ENCODE measurements at regions not wholly inside any gene's neighbourhood (a gene's known extent, or its start where the extent isn't known, plus 50 kb on each side); places are given as distances from the start of the nearest gene placed in this dataset.

DNA sequence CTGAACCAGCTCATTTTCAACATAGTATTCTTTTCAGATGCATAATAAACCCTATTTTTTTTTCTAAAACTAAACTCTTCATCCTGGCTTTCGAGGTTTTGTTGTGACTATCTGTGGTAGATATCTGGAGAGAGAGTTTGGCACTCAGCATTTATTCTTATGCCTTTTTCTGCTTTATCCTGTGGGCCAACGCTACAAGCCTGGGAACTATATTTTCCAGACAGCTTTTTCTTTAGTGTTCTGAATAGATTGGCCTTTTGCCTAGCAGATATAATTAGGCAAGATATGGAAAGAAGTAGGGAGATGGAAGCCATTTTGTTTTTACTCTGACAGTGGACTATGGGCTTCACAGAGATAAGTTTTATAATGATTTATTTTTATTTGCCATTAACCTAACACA, 486.7 kb downstream of the TMEM232 start:
- BruUV-seq (replicated peaks) = no TSS peak
- Histone ChIP-seq H3K9me3 (ENCODE audit: control insufficient read depth, insufficient read depth, low read depth, low read length) (no peaks in the 10 kb centered on the region), H3K27ac (ENCODE audit: low read length) (no peak overlapping the region), H3K36me3 (ENCODE audit: control insufficient read depth, insufficient read depth, low read length) (no peaks in the 10 kb centered on the region), H3K27me3 (ENCODE audit: control insufficient read depth, insufficient read depth, low read length) (no peaks in the 10 kb centered on the region), H3K4me1 (ENCODE audit: control insufficient read depth, insufficient read depth, low read length) (no peaks in the 10 kb centered on the region), H3K4me3 (ENCODE audit: low read depth in 2 of 2, low read length in 2 of 2) (no peak overlapping the region)
- ChIA-PET CTCF (no interaction called here), POLR2A (no interaction called here)
- DNase-seq (ENCODE audit: low read depth, low spot score) (no peak), ATAC-seq (no peak)
- in situ Hi-C loops (cut with HindIII; ENCODE audit: low pct_unique_long_range_greater_than_20kb, low sequenced_read_pairs) = no loop called here
- intact Hi-C loops (cut with micrococcal nuclease; ENCODE audit: unreplicated experiment) = no loop called here
- TF ChIP-seq SIN3A (IDR thresholded peaks at IDR 0.05; ENCODE audit: borderline replicate concordance, insufficient read depth, low read depth, low read length) (no peak), POLR2AphosphoS5 (IDR thresholded peaks at IDR 0.05; ENCODE audit: low read depth, low read length) (no peak), TCF7L2 (IDR thresholded peaks at IDR 0.05; ENCODE audit: low read depth, low read length) (no peak), CTCF (IDR thresholded peaks at IDR 0.05) (no peak)
- TF ChIP-seq, protein P1, sequence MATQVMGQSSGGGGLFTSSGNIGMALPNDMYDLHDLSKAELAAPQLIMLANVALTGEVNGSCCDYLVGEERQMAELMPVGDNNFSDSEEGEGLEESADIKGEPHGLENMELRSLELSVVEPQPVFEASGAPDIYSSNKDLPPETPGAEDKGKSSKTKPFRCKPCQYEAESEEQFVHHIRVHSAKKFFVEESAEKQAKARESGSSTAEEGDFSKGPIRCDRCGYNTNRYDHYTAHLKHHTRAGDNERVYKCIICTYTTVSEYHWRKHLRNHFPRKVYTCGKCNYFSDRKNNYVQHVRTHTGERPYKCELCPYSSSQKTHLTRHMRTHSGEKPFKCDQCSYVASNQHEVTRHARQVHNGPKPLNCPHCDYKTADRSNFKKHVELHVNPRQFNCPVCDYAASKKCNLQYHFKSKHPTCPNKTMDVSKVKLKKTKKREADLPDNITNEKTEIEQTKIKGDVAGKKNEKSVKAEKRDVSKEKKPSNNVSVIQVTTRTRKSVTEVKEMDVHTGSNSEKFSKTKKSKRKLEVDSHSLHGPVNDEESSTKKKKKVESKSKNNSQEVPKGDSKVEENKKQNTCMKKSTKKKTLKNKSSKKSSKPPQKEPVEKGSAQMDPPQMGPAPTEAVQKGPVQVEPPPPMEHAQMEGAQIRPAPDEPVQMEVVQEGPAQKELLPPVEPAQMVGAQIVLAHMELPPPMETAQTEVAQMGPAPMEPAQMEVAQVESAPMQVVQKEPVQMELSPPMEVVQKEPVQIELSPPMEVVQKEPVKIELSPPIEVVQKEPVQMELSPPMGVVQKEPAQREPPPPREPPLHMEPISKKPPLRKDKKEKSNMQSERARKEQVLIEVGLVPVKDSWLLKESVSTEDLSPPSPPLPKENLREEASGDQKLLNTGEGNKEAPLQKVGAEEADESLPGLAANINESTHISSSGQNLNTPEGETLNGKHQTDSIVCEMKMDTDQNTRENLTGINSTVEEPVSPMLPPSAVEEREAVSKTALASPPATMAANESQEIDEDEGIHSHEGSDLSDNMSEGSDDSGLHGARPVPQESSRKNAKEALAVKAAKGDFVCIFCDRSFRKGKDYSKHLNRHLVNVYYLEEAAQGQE (IDR thresholded peaks at IDR 0.05; ENCODE audit: insufficient read depth in 1 of 2, low read depth in 2 of 2, low read length in 1 of 2) = no peak

DNA sequence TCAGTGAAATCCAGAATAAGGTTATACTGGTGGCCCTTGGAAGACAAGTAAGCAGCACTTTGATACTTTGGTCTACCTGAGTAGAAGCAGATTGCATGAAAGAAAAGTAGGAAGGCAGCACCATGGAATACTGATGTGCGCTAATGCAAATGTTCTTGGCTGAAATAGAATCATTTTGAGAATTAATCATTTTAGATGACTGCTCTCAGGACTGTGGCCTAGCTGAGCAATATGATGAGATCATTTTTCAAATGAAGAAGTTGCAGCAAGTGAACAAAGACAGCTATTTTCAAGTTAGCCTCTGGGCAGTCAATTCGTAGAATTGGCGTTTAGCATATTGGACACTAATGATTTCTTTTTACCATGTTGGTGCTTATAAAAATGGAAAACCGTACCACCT, 483.5 kb downstream of the TMEM232 start:
- in situ Hi-C loops (cut with HindIII; ENCODE audit: low pct_unique_long_range_greater_than_20kb, low sequenced_read_pairs) = no loop called here
- ATAC-seq = no peak
- BruUV-seq (replicated peaks) = no TSS peak
- H3K27ac ChIP-seq (ENCODE audit: low read length) = no peak overlapping the region
- no peaks in the 10 kb centered on the region for H3K9me3 ChIP-seq (ENCODE audit: control insufficient read depth, insufficient read depth, low read depth, low read length)
- intact Hi-C loops (cut with micrococcal nuclease; ENCODE audit: unreplicated experiment) = no loop called here
- TF ChIP-seq SIN3A (IDR thresholded peaks at IDR 0.05; ENCODE audit: borderline replicate concordance, insufficient read depth, low read depth, low read length) (no peak), POLR2AphosphoS5 (IDR thresholded peaks at IDR 0.05; ENCODE audit: low read depth, low read length) (no peak), CTCF (IDR thresholded peaks at IDR 0.05) (no peak), TCF7L2 (IDR thresholded peaks at IDR 0.05; ENCODE audit: low read depth, low read length) (no peak)
- TF ChIP-seq, protein P1 (IDR thresholded peaks at IDR 0.05; ENCODE audit: insufficient read depth in 1 of 2, low read depth in 2 of 2, low read length in 1 of 2) = no peak
- H3K4me1 ChIP-seq (ENCODE audit: control insufficient read depth, insufficient read depth, low read length) = no peaks in the 10 kb centered on the region
- CTCF ChIA-PET = no interaction called here
- POLR2A ChIA-PET = no interaction called here
- DNase-seq (ENCODE audit: low read depth, low spot score) = no peak
- H3K36me3 ChIP-seq (ENCODE audit: control insufficient read depth, insufficient read depth, low read length) = no peaks in the 10 kb centered on the region
- no peak overlapping the region for H3K4me3 ChIP-seq (ENCODE audit: low read depth in 2 of 2, low read length in 2 of 2)
- H3K27me3 ChIP-seq (ENCODE audit: control insufficient read depth, insufficient read depth, low read length) = no peaks in the 10 kb centered on the region

Measured in Panc1 (cell line).